ENCODE measurements at regions not wholly inside any gene's neighbourhood (a gene's known extent, or its start where the extent isn't known, plus 50 kb on each side); places are given as distances from the start of the nearest gene placed in this dataset.

DNA sequence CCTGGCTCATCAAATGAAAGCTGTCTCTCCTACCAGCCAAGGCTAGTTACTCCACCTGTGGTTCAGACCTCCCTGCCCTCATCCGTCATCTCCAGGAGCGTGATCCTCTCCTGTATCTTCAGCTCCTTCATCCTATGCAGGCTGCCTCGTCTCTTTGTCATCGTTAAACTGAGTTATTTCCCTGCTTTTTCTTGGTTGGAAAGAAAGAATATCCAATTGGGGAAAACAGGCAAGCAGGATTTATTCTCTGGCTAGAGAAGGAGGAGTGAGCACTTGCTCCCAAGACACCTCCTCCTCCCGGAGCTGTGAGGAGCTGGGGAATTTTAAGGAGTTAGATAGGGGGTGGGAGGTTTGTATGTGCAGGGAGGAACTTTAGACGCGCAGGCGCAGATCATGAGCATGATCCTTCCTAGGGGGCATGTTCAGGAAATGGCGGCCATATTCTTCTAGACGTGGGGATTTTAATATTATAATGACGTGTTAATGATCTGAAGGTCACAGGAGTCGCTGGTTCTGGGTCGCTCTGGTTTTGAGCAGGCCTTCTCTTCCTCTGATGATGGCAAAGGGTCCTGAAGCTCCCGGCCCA lies 156.4 kb upstream of the KL start:
- WGBS (ENCODE audit: extremely low coverage, insufficient read length, low lambda C conversion rate): no CpG with 5 or more reads among the region's 14 CpGs
- Mint-ChIP-seq H3K4me3 (no peak overlapping the region), H3K4me1 (no peaks in the 10 kb centered on the region), H3K9me3 (no peaks in the 10 kb centered on the region), H3K36me3 (ENCODE audit: insufficient read depth in 1 of 3, low read depth in 3 of 3) (no peaks in the 10 kb centered on the region; a peak in 1 of 7 replicates), H3K27me3 (ENCODE audit: low read depth) (no peaks in the 10 kb centered on the region), H3K27ac (no peak overlapping the region)
- Histone ChIP-seq H3K23ac (ENCODE audit: insufficient read length, low read depth, low read length) (no peak overlapping the region), H3K18ac (ENCODE audit: insufficient read length, low read depth, low read length) (no peak overlapping the region), H3K56ac (ENCODE audit: insufficient read length, low read depth, low read length) (no peak overlapping the region), H3K9me3 (ENCODE audit: control insufficient read depth, low read depth, low read length) (peaks cover 5% of the 10 kb centered on the region), H3K27ac (ENCODE audit: insufficient read length, low read depth, low read length) (no peak overlapping the region), H2BK15ac (ENCODE audit: low read depth, low read length) (no peak overlapping the region), H3K9ac (ENCODE audit: extremely low read depth, insufficient read length, low read length) (no peak overlapping the region), H3K14ac (ENCODE audit: insufficient read depth, low read length) (no peak overlapping the region), H2BK120ac (ENCODE audit: low read depth, low read length, poor library complexity, severe bottlenecking) (no peak overlapping the region), H3K23me2 (ENCODE audit: insufficient read length, low read depth, low read length, poor library complexity, severe bottlenecking) (no peaks in the 10 kb centered on the region), H3K4ac (ENCODE audit: low read depth, low read length) (no peak overlapping the region), H4K91ac (ENCODE audit: insufficient read length, low read depth, low read length) (no peak overlapping the region), H4K20me1 (ENCODE audit: control insufficient read depth, insufficient read depth, insufficient read length) (no peaks in the 10 kb centered on the region), H2BK5ac (ENCODE audit: insufficient read length, low read length) (no peak overlapping the region), H3K79me1 (ENCODE audit: insufficient read depth, low read depth, low read length, poor library complexity, severe bottlenecking) (no peaks in the 10 kb centered on the region), H3K4me2 (ENCODE audit: insufficient read depth, insufficient read length, low read length) (no peak overlapping the region), H3K27me3 (ENCODE audit: insufficient read depth, low read length) (no peaks in the 10 kb centered on the region; the same call in 1 of the 2 replicates), H2AFZ (ENCODE audit: low read length) (no peak overlapping the region), H4K5ac (ENCODE audit: insufficient read length, low read depth, low read length) (no peak overlapping the region), H2BK12ac (ENCODE audit: insufficient read length, low read depth, low read length) (no peak overlapping the region), H3K79me2 (ENCODE audit: insufficient read depth, low read length) (no peaks in the 10 kb centered on the region), H2BK20ac (ENCODE audit: low read depth, low read length, poor library complexity, severe bottlenecking) (no peak overlapping the region), H2AK5ac (ENCODE audit: insufficient read length, low read length) (no peak overlapping the region), H3K4me1 (ENCODE audit: insufficient read depth, low read length) (no peaks in the 10 kb centered on the region), H3T11ph (ENCODE audit: low read length) (no peak overlapping the region), H4K8ac (replicated peaks; ENCODE audit: insufficient read length, low read depth, low read length) (no peak overlapping the region)
- no peak for DNase-seq
- TF ChIP-seq, protein P1, sequence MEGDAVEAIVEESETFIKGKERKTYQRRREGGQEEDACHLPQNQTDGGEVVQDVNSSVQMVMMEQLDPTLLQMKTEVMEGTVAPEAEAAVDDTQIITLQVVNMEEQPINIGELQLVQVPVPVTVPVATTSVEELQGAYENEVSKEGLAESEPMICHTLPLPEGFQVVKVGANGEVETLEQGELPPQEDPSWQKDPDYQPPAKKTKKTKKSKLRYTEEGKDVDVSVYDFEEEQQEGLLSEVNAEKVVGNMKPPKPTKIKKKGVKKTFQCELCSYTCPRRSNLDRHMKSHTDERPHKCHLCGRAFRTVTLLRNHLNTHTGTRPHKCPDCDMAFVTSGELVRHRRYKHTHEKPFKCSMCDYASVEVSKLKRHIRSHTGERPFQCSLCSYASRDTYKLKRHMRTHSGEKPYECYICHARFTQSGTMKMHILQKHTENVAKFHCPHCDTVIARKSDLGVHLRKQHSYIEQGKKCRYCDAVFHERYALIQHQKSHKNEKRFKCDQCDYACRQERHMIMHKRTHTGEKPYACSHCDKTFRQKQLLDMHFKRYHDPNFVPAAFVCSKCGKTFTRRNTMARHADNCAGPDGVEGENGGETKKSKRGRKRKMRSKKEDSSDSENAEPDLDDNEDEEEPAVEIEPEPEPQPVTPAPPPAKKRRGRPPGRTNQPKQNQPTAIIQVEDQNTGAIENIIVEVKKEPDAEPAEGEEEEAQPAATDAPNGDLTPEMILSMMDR (conservative IDR thresholded peaks at IDR 0.05): no peak

Measured in H9 (cell line).